Neural cell (in vitro differentiated cells): ENCODE measurements at regions not wholly inside any gene's neighbourhood (a gene's known extent, or its start where the extent isn't known, plus 50 kb on each side); places are given as distances from the start of the nearest gene placed in this dataset.

ENCODE experiments used
- H2AFZ ChIP-seq: fragments of 200-600, 300-800 bp; sonication (generic), shearing (Covaris generic); 2 replicates; pipeline ENCODE4 v1.6.0; 2014; ENCODE audit warnings: low read depth, mild to moderate bottlenecking, antibody characterized with exemption, low read length, moderate library complexity
- H3F3A ChIP-seq: fragments of 200-600 bp; shearing (Covaris generic); 2 replicates; pipeline ENCODE4 v1.6.1; 2016; ENCODE audit warnings: mild to moderate bottlenecking, moderate library complexity, mixed read lengths, antibody characterized with exemption, low read length; ENCODE audit not compliant: insufficient read depth, poor library complexity, severe bottlenecking
- H3K27ac ChIP-seq: fragments of 200-600, 300-800 bp; sonication (generic), shearing (Covaris generic); 2 replicates; pipeline ENCODE4 v1.5.1; 2014; ENCODE audit warnings: mild to moderate bottlenecking, low read length, moderate library complexity
- H3K27me3 ChIP-seq: fragments of 300-800, 200-600 bp; sonication (generic), shearing (Covaris generic); 2 replicates; pipeline ENCODE4 v1.6.0; 2014; ENCODE audit warnings: mild to moderate bottlenecking, low read depth, low read length, moderate library complexity; ENCODE audit not compliant: insufficient read depth
- H3K36me3 ChIP-seq: fragments of 300-800, 200-600 bp; sonication (generic), shearing (Covaris generic); 2 replicates; pipeline ENCODE4 v1.5.1; 2014; ENCODE audit warnings: mild to moderate bottlenecking, antibody characterized with exemption, low read length, moderate library complexity; ENCODE audit not compliant: insufficient read depth
- H3K4me2 ChIP-seq: fragments of 300-800, 200-600 bp; sonication (generic), shearing (Covaris generic); 2 replicates; pipeline ENCODE4 v1.6.0; 2014; ENCODE audit warnings: mild to moderate bottlenecking, low read length
- H3K4me3 ChIP-seq: fragments of 300-800, 200-600 bp; sonication (generic), shearing (Covaris generic); 2 replicates; pipeline ENCODE4 v1.5.1; 2014; ENCODE audit warnings: mild to moderate bottlenecking, low read length, moderate library complexity
- H3K79me2 ChIP-seq: fragments of 200-600 bp; shearing (Covaris generic); replicated peaks from 2 replicates; pipeline ENCODE4 v1.6.0; 2014; ENCODE audit warnings: mild to moderate bottlenecking, low read length, moderate library complexity; ENCODE audit not compliant: insufficient read depth
- H3K9ac ChIP-seq: fragments of 300-800, 200-600 bp; sonication (generic), shearing (Covaris generic); 2 replicates; pipeline ENCODE4 v1.6.1; 2016; ENCODE audit warnings: mild to moderate bottlenecking, low read length, mixed read lengths
- H3K9me2 ChIP-seq: fragments of 200-600 bp; shearing (Covaris generic); 2 replicates; pipeline ENCODE4 v1.6.1; 2016; ENCODE audit warnings: mild to moderate bottlenecking, low read length, mixed read lengths; ENCODE audit not compliant: insufficient read depth
- H3K9me3 ChIP-seq: fragments of 200-600, 300-800 bp; sonication (generic), shearing (Covaris generic); 2 replicates; pipeline ENCODE4 v1.6.1; 2016; ENCODE audit warnings: mild to moderate bottlenecking, mixed run types, low read length, moderate library complexity, mixed read lengths
- H4K20me1 ChIP-seq: fragments of 200-600 bp; shearing (Covaris generic); 2 replicates; pipeline ENCODE4 v1.6.1; 2016; ENCODE audit warnings: mild to moderate bottlenecking, mixed run types; ENCODE audit not compliant: insufficient read depth
- CTCF ChIP-seq: fragments of 450-650 bp; IDR thresholded peaks from 2 replicates; pipeline ENCODE4 v1.5.1; 2014; ENCODE audit warnings: antibody characterized with exemption, mild to moderate bottlenecking, moderate library complexity; ENCODE audit not compliant: poor library complexity, severe bottlenecking
- EP300 ChIP-seq: fragments of 450-650 bp; conservative IDR thresholded peaks from 2 replicates; pipeline ENCODE4 v1.6.1; 2014; ENCODE audit warnings: antibody characterized with exemption, mild to moderate bottlenecking, moderate library complexity; ENCODE audit not compliant: poor library complexity, severe bottlenecking
- EZH2 ChIP-seq: fragments of 200-600, 300-800 bp; shearing (Covaris generic), sonication (generic); IDR thresholded peaks from 2 replicates; pipeline ENCODE4 v1.6.1; 2014; ENCODE audit warnings: antibody characterized with exemption, low read length, borderline replicate concordance, mild to moderate bottlenecking; ENCODE audit not compliant: insufficient read depth, poor library complexity, severe bottlenecking
- MXI1 ChIP-seq: fragments of 450-650 bp; conservative IDR thresholded peaks from 2 replicates; pipeline ENCODE4 v1.6.1; 2014; ENCODE audit warnings: antibody characterized with exemption, mild to moderate bottlenecking; ENCODE audit not compliant: poor library complexity, severe bottlenecking
- POLR2AphosphoS5 ChIP-seq: IDR thresholded peaks from 2 replicates; pipeline ENCODE4 v1.6.1; 2012
- RAD21 ChIP-seq: fragments of 450-650 bp; conservative IDR thresholded peaks from 2 replicates; pipeline ENCODE4 v1.6.1; 2014; ENCODE audit warnings: antibody characterized with exemption, mild to moderate bottlenecking, moderate library complexity
- REST ChIP-seq: IDR thresholded peaks from 2 replicates; pipeline ENCODE4 v1.6.1; 2012; ENCODE audit warnings: borderline replicate concordance
- SMC3 ChIP-seq: fragments of 450-650 bp; conservative IDR thresholded peaks from 2 replicates; pipeline ENCODE4 v1.6.1; 2014; ENCODE audit warnings: antibody characterized with exemption, mild to moderate bottlenecking, moderate library complexity; ENCODE audit not compliant: poor library complexity
- TAF1 ChIP-seq: IDR thresholded peaks from 2 replicates; pipeline ENCODE4 v1.6.1; 2012; ENCODE audit warnings: low read depth

- Histone ChIP-seq H3K79me2 (no peaks in the 10 kb centered on the region), H2AFZ (no peak overlapping the region), H3K4me2 (no peak overlapping the region), H3K36me3 (no peaks in the 10 kb centered on the region), H3K27me3 (no peaks in the 10 kb centered on the region), H3K9me3 (no peaks in the 10 kb centered on the region), H3K9me2 (no peaks in the 10 kb centered on the region), H4K20me1 (no peaks in the 10 kb centered on the region), H3K27ac (no peak overlapping the region), H3F3A (no peaks in the 10 kb centered on the region), H3K9ac (no peak overlapping the region), H3K4me3 (no peak overlapping the region)
- TF ChIP-seq POLR2AphosphoS5 (no peak), EP300 (no peak), TAF1 (no peak), RAD21 (no peak), REST (no peak), CTCF (no peak), EZH2 (no peak), SMC3 (no peak), MXI1 (no peak)
Observed at GRCh38 chr10:90675621-90676020, 182.2 kb downstream of the HTR7 start.
